ENCODE measurements at regions not wholly inside any gene's neighbourhood (a gene's known extent, or its start where the extent isn't known, plus 50 kb on each side); places are given as distances from the start of the nearest gene placed in this dataset.

DNA sequence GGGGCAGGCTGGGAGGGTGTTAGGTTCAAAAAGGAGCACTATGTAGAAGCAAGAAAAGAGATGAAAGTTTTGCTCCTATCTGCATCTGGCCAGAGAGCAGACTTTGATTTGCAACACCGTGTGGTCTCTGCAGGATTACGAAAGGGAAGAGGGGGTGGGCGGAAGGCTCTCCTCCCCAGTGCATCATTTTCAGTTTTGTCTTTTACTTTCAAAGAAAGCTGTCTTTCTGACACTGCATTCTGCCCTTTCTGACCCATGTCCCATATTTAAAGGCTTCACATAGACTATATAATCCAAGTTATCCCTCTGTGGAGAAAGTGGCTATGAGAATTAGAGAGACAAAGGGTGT lies 126.5 kb downstream of the RHOU start:
- DNase-seq, result no peak
- Histone ChIP-seq H3K9ac (ENCODE audit: low read length) (no peak overlapping the region), H3K4me3 (ENCODE audit: low read length) (no peak overlapping the region), H3K36me3 (replicated peaks; ENCODE audit: insufficient read depth, low read length) (no peaks in the 10 kb centered on the region), H3F3A (ENCODE audit: insufficient read depth, low read length) (no peaks in the 10 kb centered on the region), H3K9me2 (replicated peaks; ENCODE audit: insufficient read depth, low read length) (no peaks in the 10 kb centered on the region), H3K4me1 (ENCODE audit: low read length) (0 out of 2 replicates have a peak, but pooled peaks cover 4% of the 10 kb centered on the region), H4K20me1 (ENCODE audit: insufficient read depth, low read length) (no peaks in the 10 kb centered on the region), H3K27me3 (replicated peaks; ENCODE audit: insufficient read depth, low read length) (no peaks in the 10 kb centered on the region), H3K4me2 (ENCODE audit: low read depth, low read length) (no peak overlapping the region), H2AFZ (ENCODE audit: low read length) (no peak overlapping the region), H3K79me2 (ENCODE audit: low read length) (no peaks in the 10 kb centered on the region), H3K27ac (ENCODE audit: low read length) (no peak overlapping the region), H3K9me3 (replicated peaks; ENCODE audit: insufficient read depth, low read length) (no peaks in the 10 kb centered on the region)
- TF ChIP-seq, protein P1, sequence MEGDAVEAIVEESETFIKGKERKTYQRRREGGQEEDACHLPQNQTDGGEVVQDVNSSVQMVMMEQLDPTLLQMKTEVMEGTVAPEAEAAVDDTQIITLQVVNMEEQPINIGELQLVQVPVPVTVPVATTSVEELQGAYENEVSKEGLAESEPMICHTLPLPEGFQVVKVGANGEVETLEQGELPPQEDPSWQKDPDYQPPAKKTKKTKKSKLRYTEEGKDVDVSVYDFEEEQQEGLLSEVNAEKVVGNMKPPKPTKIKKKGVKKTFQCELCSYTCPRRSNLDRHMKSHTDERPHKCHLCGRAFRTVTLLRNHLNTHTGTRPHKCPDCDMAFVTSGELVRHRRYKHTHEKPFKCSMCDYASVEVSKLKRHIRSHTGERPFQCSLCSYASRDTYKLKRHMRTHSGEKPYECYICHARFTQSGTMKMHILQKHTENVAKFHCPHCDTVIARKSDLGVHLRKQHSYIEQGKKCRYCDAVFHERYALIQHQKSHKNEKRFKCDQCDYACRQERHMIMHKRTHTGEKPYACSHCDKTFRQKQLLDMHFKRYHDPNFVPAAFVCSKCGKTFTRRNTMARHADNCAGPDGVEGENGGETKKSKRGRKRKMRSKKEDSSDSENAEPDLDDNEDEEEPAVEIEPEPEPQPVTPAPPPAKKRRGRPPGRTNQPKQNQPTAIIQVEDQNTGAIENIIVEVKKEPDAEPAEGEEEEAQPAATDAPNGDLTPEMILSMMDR (IDR thresholded peaks at IDR 0.05; ENCODE audit: low read length), result no peak
- TF ChIP-seq EZH2phosphoT487 (IDR thresholded peaks at IDR 0.05; ENCODE audit: low read length) (no peak), EZH2 (optimal IDR thresholded peaks at IDR 0.05; ENCODE audit: low read depth, low read length) (no peak)

DNA sequence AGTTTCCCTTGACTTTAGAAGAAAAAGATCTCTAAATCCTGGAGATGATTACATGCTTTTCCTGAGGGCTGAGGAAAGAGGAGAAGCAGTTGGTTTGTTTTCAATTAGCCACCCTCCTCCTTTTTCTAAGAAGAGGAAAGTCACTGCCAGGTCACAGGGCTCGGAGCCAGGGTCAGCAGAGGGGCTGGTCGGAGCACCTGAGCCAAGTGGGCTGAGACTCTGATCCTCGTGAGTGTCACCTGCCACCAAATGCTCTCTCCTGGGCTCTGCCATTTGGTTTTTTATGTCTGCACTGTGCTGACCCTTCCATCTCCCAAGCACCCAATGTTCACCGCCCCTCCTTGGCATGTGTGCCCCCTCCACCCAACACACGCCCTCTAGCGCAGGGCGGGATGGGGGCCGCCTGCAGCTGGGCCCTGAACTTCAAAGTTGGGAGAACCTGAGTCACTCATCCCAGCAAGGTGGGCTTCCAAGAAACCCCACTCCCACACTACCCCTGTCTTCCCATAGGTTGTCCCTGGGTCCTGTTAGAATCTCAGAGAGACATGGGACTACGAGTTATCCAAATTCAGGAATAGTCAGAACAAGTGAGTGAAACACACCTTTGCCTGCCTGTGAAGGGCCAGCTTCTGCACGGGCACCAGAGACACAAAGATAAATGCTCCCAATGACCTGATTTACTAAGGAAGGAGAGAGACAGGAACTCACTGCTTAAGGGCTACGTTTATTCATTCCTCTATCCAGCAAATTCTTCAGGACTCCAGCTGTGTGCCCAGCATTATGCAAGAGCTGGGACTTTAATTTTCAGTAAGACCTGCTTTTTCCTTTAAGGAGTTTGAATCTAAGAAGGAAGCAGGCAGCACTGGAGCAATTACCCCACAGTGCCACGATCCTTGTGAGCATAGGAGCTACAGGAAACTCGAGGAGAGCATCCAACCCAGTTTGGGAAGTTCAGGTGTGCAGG lies 127.5 kb downstream of the RHOU start:
- Histone ChIP-seq H3F3A (ENCODE audit: insufficient read depth, low read length) (no peaks in the 10 kb centered on the region), H3K27ac (ENCODE audit: low read length) (no peak overlapping the region), H2AFZ (ENCODE audit: low read length) (no peak overlapping the region), H3K9me2 (replicated peaks; ENCODE audit: insufficient read depth, low read length) (no peaks in the 10 kb centered on the region), H3K36me3 (replicated peaks; ENCODE audit: insufficient read depth, low read length) (no peaks in the 10 kb centered on the region), H3K4me2 (ENCODE audit: low read depth, low read length) (no peak overlapping the region), H3K9ac (ENCODE audit: low read length) (no peak overlapping the region), H3K4me3 (ENCODE audit: low read length) (no peak overlapping the region), H3K9me3 (replicated peaks; ENCODE audit: insufficient read depth, low read length) (no peaks in the 10 kb centered on the region), H3K79me2 (ENCODE audit: low read length) (no peaks in the 10 kb centered on the region), H3K4me1 (ENCODE audit: low read length) (0 out of 2 replicates have a peak, but pooled peaks cover 4% of the 10 kb centered on the region), H4K20me1 (ENCODE audit: insufficient read depth, low read length) (no peaks in the 10 kb centered on the region), H3K27me3 (replicated peaks; ENCODE audit: insufficient read depth, low read length) (no peaks in the 10 kb centered on the region)
- TF ChIP-seq EZH2 (optimal IDR thresholded peaks at IDR 0.05; ENCODE audit: low read depth, low read length) (no peak), EZH2phosphoT487 (IDR thresholded peaks at IDR 0.05; ENCODE audit: low read length) (no peak)
- TF ChIP-seq, protein P1 (IDR thresholded peaks at IDR 0.05; ENCODE audit: low read length), result no peak
- DNase-seq, result no peak

DNA sequence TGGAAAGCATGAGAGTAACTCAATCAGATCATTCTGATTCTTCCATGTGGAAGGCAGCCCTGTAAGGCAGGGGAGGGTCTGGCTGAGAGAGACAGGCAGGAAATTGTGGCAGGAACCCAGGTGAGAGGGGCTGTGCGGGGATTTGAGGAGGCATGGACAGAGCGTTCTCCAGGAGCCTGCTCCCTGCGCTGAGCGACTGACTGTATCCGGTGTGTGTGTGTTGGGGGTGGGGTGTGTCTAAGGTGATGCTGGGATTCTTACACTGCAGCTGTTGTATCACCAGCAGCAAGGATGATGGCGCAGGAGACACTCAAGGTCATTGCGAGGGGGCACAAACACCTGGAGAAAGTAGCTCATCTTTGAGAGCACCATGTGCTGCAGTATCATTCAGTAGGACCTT lies 128.5 kb downstream of the RHOU start:
- Histone ChIP-seq H3K9ac (ENCODE audit: low read length) (no peak overlapping the region), H3K79me2 (ENCODE audit: low read length) (no peaks in the 10 kb centered on the region), H2AFZ (ENCODE audit: low read length) (no peak overlapping the region), H3K9me2 (replicated peaks; ENCODE audit: insufficient read depth, low read length) (no peaks in the 10 kb centered on the region), H4K20me1 (ENCODE audit: insufficient read depth, low read length) (no peaks in the 10 kb centered on the region), H3K9me3 (replicated peaks; ENCODE audit: insufficient read depth, low read length) (no peaks in the 10 kb centered on the region), H3K27ac (ENCODE audit: low read length) (no peak overlapping the region), H3K36me3 (replicated peaks; ENCODE audit: insufficient read depth, low read length) (no peaks in the 10 kb centered on the region), H3K27me3 (replicated peaks; ENCODE audit: insufficient read depth, low read length) (no peaks in the 10 kb centered on the region), H3K4me2 (ENCODE audit: low read depth, low read length) (no peak overlapping the region), H3F3A (ENCODE audit: insufficient read depth, low read length) (no peaks in the 10 kb centered on the region), H3K4me3 (ENCODE audit: low read length) (no peak overlapping the region), H3K4me1 (ENCODE audit: low read length) (0 out of 2 replicates have a peak, but pooled peaks cover 4% of the 10 kb centered on the region)
- DNase-seq, result no peak
- TF ChIP-seq EZH2phosphoT487 (IDR thresholded peaks at IDR 0.05; ENCODE audit: low read length) (no peak), EZH2 (optimal IDR thresholded peaks at IDR 0.05; ENCODE audit: low read depth, low read length) (no peak)
- TF ChIP-seq, protein P1 (IDR thresholded peaks at IDR 0.05; ENCODE audit: low read length), result no peak
